Endothelial cell of umbilical vein (primary cell): ENCODE measurements at regions not wholly inside any gene's neighbourhood (a gene's known extent, or its start where the extent isn't known, plus 50 kb on each side); places are given as distances from the start of the nearest gene placed in this dataset.

Source experiments
- BruUV-seq: library from RNA; stranded (reverse); fragments of 400-500 nt; replicated peaks from 2 replicates; lab custom pipeline; 2021; lab: Mats Ljungman, UMichigan
- CTCF ChIA-PET: fragments of 300-600, 350-600 bp; sonication (Branson Sonifier 250); formaldehyde crosslinking; loops from one replicate; lab custom pipeline; 2021; ENCODE audit warnings: antibody characterized with exemption, inconsistent platforms; lab: Charles Lee
- POLR2A ChIA-PET: fragments of 300-600, 350-600 bp; sonication (Branson Sonifier 250); formaldehyde crosslinking; loops from one replicate; lab custom pipeline; 2021; ENCODE audit warnings: antibody characterized with exemption, inconsistent platforms; lab: Charles Lee
- DNase-seq: peaks from one replicate; pipeline ENCODE4 v3.0.0-alpha.2; 2011; ENCODE audit warnings: low read depth, low spot score
- FAIRE-seq: peaks from 2 replicates; lab custom pipeline; 2011; peaks lifted over from hg19 to GRCh38; lab: Jason Lieb, UNC
- H2AFZ ChIP-seq: 2 replicates; pipeline ENCODE4 v1.6.0; 2012; ENCODE audit warnings: low read depth, low read length, control low read depth, inconsistent platforms
- H3K27ac ChIP-seq: 2 replicates; pipeline ENCODE4 v1.5.1; 2011; ENCODE audit warnings: low read depth, mild to moderate bottlenecking, control low read depth, low read length, moderate library complexity; ENCODE audit not compliant: insufficient read depth
- H3K27me3 ChIP-seq, 2 experiments: 2 replicates each; pipeline versions ENCODE4 v1.6.0 to v1.6.1; 2011; ENCODE audit warnings: low read length in 2 of 2, mixed read lengths in 1 of 2; ENCODE audit not compliant: control insufficient read depth in 2 of 2, insufficient read depth in 2 of 2
- H3K36me3 ChIP-seq, 2 experiments: 2 replicates in 1 of 2; 3 replicates in 1 of 2; pipeline ENCODE4 v1.5.1; 2011; ENCODE audit warnings: low read length in 2 of 2, mild to moderate bottlenecking in 1 of 2, moderate library complexity in 1 of 2; ENCODE audit not compliant: control insufficient read depth in 2 of 2, insufficient read depth in 2 of 2; ENCODE audit errors: extremely low read depth in 1 of 2
- H3K4me1 ChIP-seq: 3 replicates; pipeline ENCODE4 v1.5.1; 2011; ENCODE audit warnings: mild to moderate bottlenecking, low read length; ENCODE audit not compliant: control insufficient read depth, insufficient read depth; ENCODE audit errors: extremely low read depth
- H3K4me2 ChIP-seq: 2 replicates; pipeline ENCODE4 v1.6.1; 2011; ENCODE audit warnings: low read length, control low read depth, mixed read lengths; ENCODE audit not compliant: insufficient read depth
- H3K4me3 ChIP-seq, 3 experiments: fragments of 200-600 bp in 1 of 3; sonication (generic), shearing (Covaris generic) in 1 of 3; replicated peaks in 1 of 3; 2 replicates each; pipeline ENCODE4 v1.5.1; 2011 to 2016; ENCODE audit warnings: control low read depth in 3 of 3, low read length in 3 of 3, mild to moderate bottlenecking in 2 of 3, inconsistent platforms in 1 of 3, low read depth in 1 of 3, moderate library complexity in 1 of 3; ENCODE audit not compliant: insufficient read depth in 1 of 3
- H3K79me2 ChIP-seq: 2 replicates; pipeline ENCODE4 v1.6.0; 2012; ENCODE audit warnings: low read length, inconsistent platforms; ENCODE audit not compliant: control insufficient read depth, insufficient read depth
- H3K9ac ChIP-seq: replicated peaks from 2 replicates; pipeline ENCODE3; 2011; ENCODE audit warnings: low read length, control low read depth; ENCODE audit not compliant: insufficient read depth; ENCODE audit errors: extremely low read depth
- H3K9me1 ChIP-seq: replicated peaks from 3 replicates; pipeline ENCODE4 v1.6.0; 2011; ENCODE audit warnings: mild to moderate bottlenecking, low read length; ENCODE audit not compliant: control insufficient read depth, insufficient read depth; ENCODE audit errors: extremely low read depth
- H3K9me3 ChIP-seq: replicated peaks from 2 replicates; pipeline ENCODE4 v1.5.1; 2012; ENCODE audit warnings: low read length, inconsistent platforms; ENCODE audit not compliant: control insufficient read depth, insufficient read depth
- H4K20me1 ChIP-seq: replicated peaks from 2 replicates; pipeline ENCODE3; 2011; ENCODE audit warnings: mild to moderate bottlenecking, low read length; ENCODE audit not compliant: control insufficient read depth, insufficient read depth; ENCODE audit errors: extremely low read depth
- CTCF ChIP-seq, 2 donors: IDR thresholded peaks; 1 replicate in 1 of 2; 2 replicates in 1 of 2; pipeline ENCODE4 v1.5.1; 2011; ENCODE audit warnings: low read length in 2 of 2, mild to moderate bottlenecking in 2 of 2, moderate library complexity in 2 of 2, control low read depth in 1 of 2, inconsistent platforms in 1 of 2, low read depth in 1 of 2; ENCODE audit not compliant: insufficient read depth in 1 of 2; ENCODE audit errors: extremely low read depth in 1 of 2
- EZH2 ChIP-seq: IDR thresholded peaks from 2 replicates; pipeline ENCODE4 v1.6.1; 2012; ENCODE audit warnings: borderline replicate concordance, low read depth, mild to moderate bottlenecking, moderate library complexity, low read length, inconsistent platforms; ENCODE audit not compliant: severe bottlenecking
- FOS ChIP-seq: IDR thresholded peaks from 2 replicates; pipeline ENCODE4 v1.6.1; 2011; ENCODE audit warnings: mild to moderate bottlenecking, low read length, moderate library complexity, borderline replicate concordance; ENCODE audit not compliant: insufficient read depth
- GATA2 ChIP-seq: IDR thresholded peaks from 2 replicates; pipeline ENCODE4 v1.7.0; 2011; ENCODE audit warnings: low read depth, mild to moderate bottlenecking, moderate library complexity, mixed read lengths, low read length; ENCODE audit not compliant: insufficient read length, insufficient read depth
- JUN ChIP-seq: IDR thresholded peaks from 2 replicates; pipeline ENCODE4 v1.6.1; 2011; ENCODE audit warnings: borderline replicate concordance, low read depth; ENCODE audit not compliant: insufficient read length, insufficient read depth
- MAX ChIP-seq: IDR thresholded peaks from 2 replicates; pipeline ENCODE4 v1.6.1; 2011; ENCODE audit not compliant: insufficient read depth, insufficient read length
- MYC ChIP-seq: IDR thresholded peaks from one replicate; pipeline ENCODE4 v1.6.1; 2011; ENCODE audit warnings: mild to moderate bottlenecking, low read depth, low read length
- POLR2A ChIP-seq: IDR thresholded peaks from 2 replicates; pipeline ENCODE4 v1.6.1; 2012; ENCODE audit warnings: low read depth, mild to moderate bottlenecking, control low read depth, low read length
- POLR2AphosphoS5 ChIP-seq: IDR thresholded peaks from 2 replicates; pipeline ENCODE4 v1.6.1; 2012; ENCODE audit warnings: low read depth, mild to moderate bottlenecking, control low read depth, low read length, moderate library complexity; ENCODE audit not compliant: insufficient read depth
- dilution Hi-C: fragments of 300-500 bp; cut with MboI; formaldehyde crosslinking; loops from one replicate; pipeline ENCODE4 v1.15.0; 2019; ENCODE audit warnings: low sequenced_read_pairs; ENCODE audit not compliant: extremely low pct_ligation_motif_present
- intact Hi-C: fragments of 100-400 bp; cut with micrococcal nuclease; formaldehyde crosslinking; loops from one replicate; pipeline ENCODE4 v1.10.0; 2022

GRCh38 chr13:74015137-74015536 lies 119.1 kb downstream of the KLF12 start:
- peak; percentile 18 for FAIRE-seq
- H3K27ac ChIP-seq = no peak overlapping the region
- no peaks in the 10 kb centered on the region for H3K4me1 ChIP-seq
- H3K9ac ChIP-seq = no peak overlapping the region
- no peak overlapping the region for H3K4me2 ChIP-seq
- peaks cover 3% of the 10 kb centered on the region for H4K20me1 ChIP-seq
- no peaks in the 10 kb centered on the region for H3K9me3 ChIP-seq
- TF ChIP-seq POLR2AphosphoS5 (no peak), CTCF (IDR thresholded peaks at IDR 0.05; ENCODE audit: extremely low read depth in 1 of 2, insufficient read depth in 1 of 2, low read depth in 1 of 2, low read length in 2 of 2) (peak in 1 of 2 donors; percentile 12)
- H3K27me3 ChIP-seq = no peaks in the 10 kb centered on the region
- no peaks in the 10 kb centered on the region for H3K9me1 ChIP-seq
- no peak overlapping the region for H3K4me3 ChIP-seq
- intact Hi-C loops (no loop called here), dilution Hi-C loops (no loop called here)
- POLR2A ChIA-PET = no interaction called here
- no peak overlapping the region for H2AFZ ChIP-seq
- no peaks in the 10 kb centered on the region for H3K79me2 ChIP-seq
- no peak for DNase-seq
- CTCF ChIA-PET = no interaction called here
- BruUV-seq = no TSS peak
- H3K36me3 ChIP-seq = no peaks in the 10 kb centered on the region

- no peaks in the 10 kb centered on the region for H3K9me3 ChIP-seq
- TF ChIP-seq POLR2AphosphoS5 (no peak), JUN (no peak), MYC (no peak), MAX (no peak), GATA2 (no peak), POLR2A (no peak), FOS (no peak), CTCF (IDR thresholded peaks at IDR 0.05; ENCODE audit: extremely low read depth in 1 of 2, insufficient read depth in 1 of 2, low read depth in 1 of 2, low read length in 2 of 2) (no peak), EZH2 (no peak)
- intact Hi-C loops = no loop called here
- no peak for DNase-seq
- no peak overlapping the region for H3K4me3 ChIP-seq
- FAIRE-seq = no peak
- H3K79me2 ChIP-seq = peaks cover 8% of the 10 kb centered on the region
- H3K36me3 ChIP-seq = no peaks in the 10 kb centered on the region
- H3K9ac ChIP-seq = no peak overlapping the region
- no TSS peak for BruUV-seq
- no peak overlapping the region for H3K27ac ChIP-seq
- H3K9me1 ChIP-seq = no peaks in the 10 kb centered on the region
- H3K4me1 ChIP-seq = no peaks in the 10 kb centered on the region
- no peaks in the 10 kb centered on the region for H3K27me3 ChIP-seq
- no peak overlapping the region for H2AFZ ChIP-seq
- dilution Hi-C loops = no loop called here
- CTCF ChIA-PET = interaction anchor here (1.1 to 1.6 kb wide), 2 partner anchors 13 to 278 kb away, joined by 3 to 5 read pairs; no protein-coding TSS in a partner anchor
- POLR2A ChIA-PET = no interaction called here
- H4K20me1 ChIP-seq = peaks cover 3% of the 10 kb centered on the region
- H3K4me2 ChIP-seq = no peak overlapping the region
Observed at GRCh38 chr13:74009100-74009668, 125.0 kb downstream of the KLF12 start.
